ENCODE measurements at regions not wholly inside any gene's neighbourhood (a gene's known extent, or its start where the extent isn't known, plus 50 kb on each side); places are given as distances from the start of the nearest gene placed in this dataset.
A peak's percentile ranks its signal among the peaks of the same experiment; 100 is the strongest.

DNA sequence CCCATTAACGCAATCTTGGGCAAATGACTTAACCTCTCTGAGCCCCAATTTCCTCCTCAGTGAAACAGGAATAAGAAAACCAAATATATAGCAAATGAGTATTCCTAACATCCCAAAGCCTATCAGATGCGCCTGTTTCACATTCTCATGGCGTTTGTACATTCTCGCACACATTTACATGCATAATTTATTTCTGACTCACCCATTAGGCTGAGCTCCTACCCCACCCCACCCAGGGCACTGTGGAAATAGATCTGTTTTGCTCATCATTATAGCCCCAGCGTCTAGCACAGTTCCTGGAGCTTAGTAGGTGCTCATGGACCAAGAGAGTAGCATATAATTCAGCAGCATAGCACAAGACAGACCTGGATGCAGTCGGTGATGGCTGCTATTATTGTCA lies 146.1 kb upstream of the VANGL1 start:
- no peaks in the 10 kb centered on the region for H3K36me3 ChIP-seq (ENCODE audit: control insufficient read depth in 2 of 2, insufficient read depth in 1 of 2, low read length in 2 of 2)
- ChIA-PET POLR2A (no interaction called here), CTCF (interaction anchor here (0.6 to 1.5 kb wide), 4 partner anchors 11 to 356 kb away, joined by 3 to 6 read pairs (median 4); no protein-coding TSS in a partner anchor)
- H3K4me3 ChIP-seq (ENCODE audit: low read depth, low read length): no peak overlapping the region
- no peak overlapping the region for H3K27ac ChIP-seq (ENCODE audit: extremely low read depth, low read depth, low read length)
- no peaks in the 10 kb centered on the region for H3K9me3 ChIP-seq (ENCODE audit: control insufficient read depth, insufficient read depth, low read depth, low read length)
- TF ChIP-seq ZNF624 (tag by site-specific recombination; IDR thresholded peaks at IDR 0.05): no peak
- H3K4me1 ChIP-seq (ENCODE audit: control insufficient read depth, insufficient read depth, low read length): no peaks in the 10 kb centered on the region

DNA sequence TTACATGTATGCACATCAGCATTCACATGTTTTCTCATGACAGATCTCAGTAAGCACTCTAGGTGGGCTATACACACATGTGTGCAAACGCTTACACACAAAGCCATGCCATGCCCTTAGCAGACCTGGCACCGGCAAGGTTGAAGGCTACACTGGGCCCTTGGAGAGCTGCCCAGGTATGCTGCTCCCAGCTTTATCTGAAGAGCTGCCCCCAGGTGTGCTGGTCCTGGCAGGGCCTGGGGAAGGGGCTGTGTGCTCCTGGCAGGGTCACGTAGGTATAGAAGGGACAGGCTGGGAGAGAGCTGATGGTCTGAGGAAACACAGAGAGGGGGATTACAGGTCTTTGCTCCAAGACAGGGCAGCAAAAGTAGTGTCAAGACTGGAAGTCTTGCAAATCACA lies 146.7 kb upstream of the VANGL1 start:
- H3K27ac ChIP-seq (ENCODE audit: extremely low read depth, low read depth, low read length): no peak overlapping the region
- CTCF ChIA-PET: interaction anchor here (1.5 kb wide), 1 partner anchor 356 kb away, joined by 6 read pairs; no protein-coding TSS in a partner anchor

DNA sequence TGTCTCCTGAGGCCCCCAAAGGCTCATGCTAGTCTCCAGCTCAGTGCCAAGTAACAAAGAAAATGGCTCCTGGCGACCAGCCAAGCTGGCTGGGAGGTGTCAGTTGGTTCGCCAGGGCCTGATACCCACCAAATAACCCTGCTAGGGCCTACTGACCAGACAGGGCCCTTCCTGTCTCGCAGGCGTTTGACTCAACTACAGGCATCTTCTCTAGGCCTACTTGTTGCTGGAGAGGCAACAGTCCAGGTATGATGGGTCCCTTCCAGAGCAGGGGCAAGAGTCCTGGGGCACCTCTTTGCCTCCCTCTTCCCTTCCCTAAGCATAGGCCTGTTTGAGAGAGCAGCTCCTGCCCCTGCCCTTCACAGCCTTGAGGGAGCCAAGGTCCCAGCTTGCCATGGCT lies 147.9 kb upstream of the VANGL1 start:
- H3K27ac ChIP-seq (ENCODE audit: extremely low read depth, low read depth, low read length): no peak overlapping the region
- ChIA-PET POLR2A (no interaction called here), CTCF (interaction anchor here (0.7 to 1.0 kb wide), 2 partner anchors 21 to 25 kb away, joined by 3 read pairs; no protein-coding TSS in a partner anchor)

More for the DNA sequence above, 146.7 kb upstream of the VANGL1 start:
- Histone ChIP-seq H3K4me1 (ENCODE audit: control insufficient read depth, insufficient read depth, low read length) (no peaks in the 10 kb centered on the region), H3K4me3 (ENCODE audit: low read depth, low read length) (no peak overlapping the region), H3K36me3 (ENCODE audit: control insufficient read depth in 2 of 2, insufficient read depth in 1 of 2, low read length in 2 of 2) (no peaks in the 10 kb centered on the region), H3K9me3 (ENCODE audit: control insufficient read depth, insufficient read depth, low read depth, low read length) (no peaks in the 10 kb centered on the region)
- no peak for TF ChIP-seq ZNF169 (tag by site-specific recombination; IDR thresholded peaks at IDR 0.05)
- no peak for TF ChIP-seq ZNF555 (tag by site-specific recombination; conservative IDR thresholded peaks at IDR 0.05)
- TF ChIP-seq ZXDB (tag by site-specific recombination; IDR thresholded peaks at IDR 0.05): no peak
- TF ChIP-seq, protein P1, sequence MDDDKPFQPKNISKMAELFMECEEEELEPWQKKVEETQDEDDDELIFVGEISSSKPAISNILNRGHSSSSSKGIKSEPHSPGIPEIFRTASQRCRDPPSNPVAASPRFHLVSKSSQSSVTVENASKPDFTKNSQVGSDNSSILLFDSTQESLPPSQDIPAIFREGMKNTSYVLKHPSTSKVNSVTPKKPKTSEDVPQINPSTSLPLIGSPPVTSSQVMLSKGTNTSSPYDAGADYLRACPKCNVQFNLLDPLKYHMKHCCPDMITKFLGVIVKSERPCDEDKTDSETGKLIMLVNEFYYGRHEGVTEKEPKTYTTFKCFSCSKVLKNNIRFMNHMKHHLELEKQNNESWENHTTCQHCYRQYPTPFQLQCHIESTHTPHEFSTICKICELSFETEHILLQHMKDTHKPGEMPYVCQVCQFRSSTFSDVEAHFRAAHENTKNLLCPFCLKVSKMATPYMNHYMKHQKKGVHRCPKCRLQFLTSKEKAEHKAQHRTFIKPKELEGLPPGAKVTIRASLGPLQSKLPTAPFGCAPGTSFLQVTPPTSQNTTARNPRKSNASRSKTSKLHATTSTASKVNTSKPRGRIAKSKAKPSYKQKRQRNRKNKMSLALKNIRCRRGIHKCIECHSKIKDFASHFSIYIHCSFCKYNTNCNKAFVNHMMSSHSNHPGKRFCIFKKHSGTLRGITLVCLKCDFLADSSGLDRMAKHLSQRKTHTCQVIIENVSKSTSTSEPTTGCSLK (tag by site-specific recombination; IDR thresholded peaks at IDR 0.05): no peak
- TF ChIP-seq ZNF423 (tag by site-specific recombination; IDR thresholded peaks at IDR 0.05): no peak
- no peak for TF ChIP-seq ZNF174 (tag by site-specific recombination; IDR thresholded peaks at IDR 0.05)
- TF ChIP-seq, protein P2, sequence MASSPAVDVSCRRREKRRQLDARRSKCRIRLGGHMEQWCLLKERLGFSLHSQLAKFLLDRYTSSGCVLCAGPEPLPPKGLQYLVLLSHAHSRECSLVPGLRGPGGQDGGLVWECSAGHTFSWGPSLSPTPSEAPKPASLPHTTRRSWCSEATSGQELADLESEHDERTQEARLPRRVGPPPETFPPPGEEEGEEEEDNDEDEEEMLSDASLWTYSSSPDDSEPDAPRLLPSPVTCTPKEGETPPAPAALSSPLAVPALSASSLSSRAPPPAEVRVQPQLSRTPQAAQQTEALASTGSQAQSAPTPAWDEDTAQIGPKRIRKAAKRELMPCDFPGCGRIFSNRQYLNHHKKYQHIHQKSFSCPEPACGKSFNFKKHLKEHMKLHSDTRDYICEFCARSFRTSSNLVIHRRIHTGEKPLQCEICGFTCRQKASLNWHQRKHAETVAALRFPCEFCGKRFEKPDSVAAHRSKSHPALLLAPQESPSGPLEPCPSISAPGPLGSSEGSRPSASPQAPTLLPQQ (tag by site-specific recombination; IDR thresholded peaks at IDR 0.05): no peak
- no peak for TF ChIP-seq SCRT1 (tag by site-specific recombination; IDR thresholded peaks at IDR 0.05; ENCODE audit: borderline replicate concordance)
- no peak for TF ChIP-seq ZNF140 (tag by site-specific recombination; IDR thresholded peaks at IDR 0.05)
- POLR2A ChIA-PET: no interaction called here

DNA sequence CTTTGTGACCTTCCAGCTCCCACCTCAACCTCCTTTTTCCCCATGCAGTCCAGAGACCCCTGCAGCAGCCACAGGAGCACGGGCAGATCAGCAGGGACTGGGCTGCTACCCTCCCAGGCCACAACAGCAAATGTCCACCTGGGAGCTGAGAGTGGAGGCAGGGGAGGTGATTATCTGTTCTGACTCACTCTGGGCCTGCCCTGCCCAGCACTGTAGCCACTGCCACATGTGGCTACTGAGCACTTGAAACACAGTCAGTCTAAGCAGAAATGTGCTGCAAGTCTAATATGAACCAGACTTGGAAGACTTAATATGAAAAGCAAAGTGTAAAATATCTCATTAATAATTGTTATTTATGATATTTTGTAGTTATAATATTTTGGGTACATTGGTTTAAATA lies 148.9 kb upstream of the VANGL1 start:
- ChIA-PET CTCF (interaction anchor here (1.1 to 1.2 kb wide), 2 partner anchors 23 to 103 kb away, joined by 3 read pairs; no protein-coding TSS in a partner anchor), POLR2A (interaction anchor here (1.2 kb wide), 1 partner anchor 9 kb away, joined by 3 read pairs; no protein-coding TSS in a partner anchor)
- H3K4me1 ChIP-seq (ENCODE audit: control insufficient read depth, insufficient read depth, low read length): no peaks in the 10 kb centered on the region
- H3K9me3 ChIP-seq (ENCODE audit: control insufficient read depth, insufficient read depth, low read depth, low read length): no peaks in the 10 kb centered on the region
- H3K27ac ChIP-seq (ENCODE audit: extremely low read depth, low read depth, low read length): no peak overlapping the region
- no peak overlapping the region for H3K4me3 ChIP-seq (ENCODE audit: low read depth, low read length)
- H3K36me3 ChIP-seq (ENCODE audit: control insufficient read depth in 2 of 2, insufficient read depth in 1 of 2, low read length in 2 of 2): no peaks in the 10 kb centered on the region
- TF ChIP-seq ZNF621 (tag by site-specific recombination; IDR thresholded peaks at IDR 0.05) (no peak), ZNF350 (tag by site-specific recombination; IDR thresholded peaks at IDR 0.05) (no peak), ZNF530 (tag by site-specific recombination; IDR thresholded peaks at IDR 0.05; ENCODE audit: low read depth) (no peak), ZNF146 (tag by site-specific recombination; IDR thresholded peaks at IDR 0.05) (no peak), ZNF354C (tag by site-specific recombination; IDR thresholded peaks at IDR 0.05; ENCODE audit: borderline replicate concordance, low read depth) (no peak), ZNF658 (tag by site-specific recombination; IDR thresholded peaks at IDR 0.05) (no peak), ZNF132 (tag by site-specific recombination; IDR thresholded peaks at IDR 0.05; ENCODE audit: borderline replicate concordance) (no peak), IKZF3 (tag by site-specific recombination; IDR thresholded peaks at IDR 0.05) (no peak)
- TF ChIP-seq, protein P3, sequence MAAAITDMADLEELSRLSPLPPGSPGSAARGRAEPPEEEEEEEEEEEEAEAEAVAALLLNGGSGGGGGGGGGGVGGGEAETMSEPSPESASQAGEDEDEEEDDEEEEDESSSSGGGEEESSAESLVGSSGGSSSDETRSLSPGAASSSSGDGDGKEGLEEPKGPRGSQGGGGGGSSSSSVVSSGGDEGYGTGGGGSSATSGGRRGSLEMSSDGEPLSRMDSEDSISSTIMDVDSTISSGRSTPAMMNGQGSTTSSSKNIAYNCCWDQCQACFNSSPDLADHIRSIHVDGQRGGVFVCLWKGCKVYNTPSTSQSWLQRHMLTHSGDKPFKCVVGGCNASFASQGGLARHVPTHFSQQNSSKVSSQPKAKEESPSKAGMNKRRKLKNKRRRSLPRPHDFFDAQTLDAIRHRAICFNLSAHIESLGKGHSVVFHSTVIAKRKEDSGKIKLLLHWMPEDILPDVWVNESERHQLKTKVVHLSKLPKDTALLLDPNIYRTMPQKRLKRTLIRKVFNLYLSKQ (tag by site-specific recombination; IDR thresholded peaks at IDR 0.05; ENCODE audit: borderline replicate concordance): no peak

More for the DNA sequence above, 147.9 kb upstream of the VANGL1 start:
- no peak for TF ChIP-seq ZNF416 (tag by site-specific recombination; IDR thresholded peaks at IDR 0.05)
- TF ChIP-seq, protein P4, sequence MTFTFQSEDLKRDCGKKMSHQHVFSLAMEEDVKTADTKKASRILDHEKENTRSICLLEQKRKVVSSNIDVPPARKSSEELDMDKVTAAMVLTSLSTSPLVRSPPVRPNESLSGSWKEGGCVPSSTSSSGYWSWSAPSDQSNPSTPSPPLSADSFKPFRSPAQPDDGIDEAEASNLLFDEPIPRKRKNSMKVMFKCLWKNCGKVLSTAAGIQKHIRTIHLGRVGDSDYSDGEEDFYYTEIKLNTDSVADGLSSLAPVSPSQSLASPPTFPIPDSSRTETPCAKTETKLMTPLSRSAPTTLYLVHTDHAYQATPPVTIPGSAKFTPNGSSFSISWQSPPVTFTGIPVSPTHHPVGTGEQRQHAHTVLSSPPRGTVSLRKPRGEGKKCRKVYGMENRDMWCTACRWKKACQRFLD (tag by site-specific recombination; IDR thresholded peaks at IDR 0.05): no peak
- peak; percentile 37; the same call in 1 of the 2 replicates for TF ChIP-seq GLIS1 (tag by site-specific recombination; IDR thresholded peaks at IDR 0.05)
- TF ChIP-seq SCRT2 (tag by site-specific recombination; IDR thresholded peaks at IDR 0.05): peak; percentile 44; the same call in 1 of the 2 replicates
- peak; percentile 42; the same call in 1 of the 2 replicates for TF ChIP-seq ZNF623 (tag by site-specific recombination; IDR thresholded peaks at IDR 0.05)
- Histone ChIP-seq H3K9me3 (ENCODE audit: control insufficient read depth, insufficient read depth, low read depth, low read length) (no peaks in the 10 kb centered on the region), H3K36me3 (ENCODE audit: control insufficient read depth in 2 of 2, insufficient read depth in 1 of 2, low read length in 2 of 2) (no peaks in the 10 kb centered on the region), H3K4me1 (ENCODE audit: control insufficient read depth, insufficient read depth, low read length) (no peaks in the 10 kb centered on the region), H3K4me3 (ENCODE audit: low read depth, low read length) (no peak overlapping the region)
